Progenitor cell of endocrine pancreas (in vitro differentiated cells): ENCODE measurements at regions not wholly inside any gene's neighbourhood (a gene's known extent, or its start where the extent isn't known, plus 50 kb on each side); places are given as distances from the start of the nearest gene placed in this dataset.

Experiments used
- DNase-seq: peaks from one replicate; pipeline ENCODE4 v3.0.0; 2021; ENCODE audit warnings: low spot score; ENCODE audit not compliant: unreplicated experiment
- H3K27ac Mint-ChIP-seq: 2 replicates; pipeline ENCODE4 v1.8.0; 2021; ENCODE audit warnings: mild to moderate bottlenecking, moderate library complexity, mixed read lengths
- H3K27me3 Mint-ChIP-seq: 2 replicates; pipeline ENCODE4 v1.8.0; 2021; ENCODE audit warnings: mixed read lengths
- H3K36me3 Mint-ChIP-seq: 2 replicates; pipeline ENCODE4 v1.8.0; 2022; ENCODE audit warnings: mixed read lengths; ENCODE audit not compliant: insufficient read depth
- H3K4me1 Mint-ChIP-seq: 2 replicates; pipeline ENCODE4 v1.8.0; 2021; ENCODE audit warnings: low read depth, mixed read lengths
- H3K4me3 Mint-ChIP-seq: 2 replicates; pipeline ENCODE4 v1.8.0; 2021; ENCODE audit warnings: low read depth, mild to moderate bottlenecking, moderate library complexity, mixed read lengths
- H3K9me3 Mint-ChIP-seq: 2 replicates; pipeline ENCODE4 v1.8.0; 2021; ENCODE audit warnings: low read depth, mixed read lengths
- CTCF ChIP-seq: fragments of 200-600 bp; sonication (generic); IDR thresholded peaks from one replicate; pipeline ENCODE4 v1.5.0; 2021; ENCODE audit warnings: antibody characterized with exemption, mild to moderate bottlenecking; ENCODE audit not compliant: unreplicated experiment

GRCh38 chr3:189449084-189449483, 182.1 kb upstream of the TP63 start:
- no peak for DNase-seq
- Mint-ChIP-seq H3K27ac (no peak overlapping the region), H3K9me3 (no peaks in the 10 kb centered on the region), H3K4me3 (no peak overlapping the region), H3K27me3 (peaks cover 3% of the 10 kb centered on the region), H3K36me3 (no peaks in the 10 kb centered on the region), H3K4me1 (no peaks in the 10 kb centered on the region)
- TF ChIP-seq CTCF = no peak

- DNase-seq = no peak
- no peak for TF ChIP-seq CTCF
- Mint-ChIP-seq H3K27ac (no peak overlapping the region), H3K9me3 (no peaks in the 10 kb centered on the region), H3K36me3 (no peaks in the 10 kb centered on the region), H3K4me1 (peaks cover 3% of the 10 kb centered on the region), H3K4me3 (no peak overlapping the region), H3K27me3 (peaks cover 3% of the 10 kb centered on the region)
Observed at GRCh38 chr3:189455009-189455408, 176.2 kb upstream of the TP63 start.

- H3K36me3 Mint-ChIP-seq = no peaks in the 10 kb centered on the region
- H3K4me1 Mint-ChIP-seq = peaks cover 3% of the 10 kb centered on the region
- peaks cover 3% of the 10 kb centered on the region for H3K27me3 Mint-ChIP-seq
- H3K9me3 Mint-ChIP-seq = no peaks in the 10 kb centered on the region
- no peak overlapping the region for H3K4me3 Mint-ChIP-seq
- no peak for TF ChIP-seq CTCF
- no peak overlapping the region for H3K27ac Mint-ChIP-seq
- no peak for DNase-seq
Observed at GRCh38 chr3:189455641-189456417, 175.4 kb upstream of the TP63 start.

DNA sequence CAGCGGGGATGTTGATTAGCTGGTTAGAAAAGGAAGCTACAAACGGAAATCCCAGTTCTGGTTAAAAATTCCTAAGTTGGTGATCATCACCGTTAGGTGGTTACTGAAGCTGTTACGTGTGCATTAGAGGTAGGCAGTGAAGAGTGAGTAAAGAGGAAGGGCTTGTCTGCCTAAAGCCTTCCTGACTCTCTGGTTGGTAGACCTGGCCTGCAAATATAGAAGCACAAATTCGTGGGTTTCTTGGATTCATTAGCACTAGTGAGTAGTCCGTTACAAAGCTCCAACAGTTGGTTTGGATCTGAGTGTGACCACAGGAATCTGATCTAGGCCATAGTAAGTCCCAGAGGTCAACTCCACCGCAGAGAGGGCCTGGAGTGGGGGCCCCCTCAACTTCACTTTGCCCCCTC, 174.0 kb upstream of the TP63 start:
- Mint-ChIP-seq H3K4me3 (no peak overlapping the region), H3K27me3 (peaks cover 3% of the 10 kb centered on the region), H3K36me3 (no peaks in the 10 kb centered on the region), H3K9me3 (no peaks in the 10 kb centered on the region), H3K27ac (no peak overlapping the region), H3K4me1 (peaks cover 3% of the 10 kb centered on the region)
- no peak for DNase-seq
- TF ChIP-seq CTCF = no peak

- H3K27ac Mint-ChIP-seq = no peak overlapping the region
- DNase-seq = no peak
- H3K36me3 Mint-ChIP-seq = no peaks in the 10 kb centered on the region
- peaks cover 3% of the 10 kb centered on the region for H3K27me3 Mint-ChIP-seq
- H3K4me1 Mint-ChIP-seq = peaks cover 3% of the 10 kb centered on the region
- H3K4me3 Mint-ChIP-seq = no peak overlapping the region
- H3K9me3 Mint-ChIP-seq = no peaks in the 10 kb centered on the region
- TF ChIP-seq CTCF = no peak
Observed at GRCh38 chr3:189457631-189458412, 173.4 kb upstream of the TP63 start.
